ENCODE measurements at regions not wholly inside any gene's neighbourhood (a gene's known extent, or its start where the extent isn't known, plus 50 kb on each side); places are given as distances from the start of the nearest gene placed in this dataset.

- TF ChIP-seq CTCF (conservative IDR thresholded peaks at IDR 0.05) = no peak
- TF ChIP-seq ZFX (IDR thresholded peaks at IDR 0.05) = no peak
Measured at GRCh38 chr12:91922139-91922538, 223.5 kb downstream of the BTG1 start.
